SK-N-SH (cell line): ENCODE measurements at regions not wholly inside any gene's neighbourhood (a gene's known extent, or its start where the extent isn't known, plus 50 kb on each side); places are given as distances from the start of the nearest gene placed in this dataset.

Source experiments
- CTCF ChIA-PET: fragments of 300-600, 350-600 bp; formaldehyde crosslinking; extraction: SDS; loops from one replicate; lab custom pipeline; 2021; lab: Yijun Ruan, JAX
- POLR2A ChIA-PET: fragments of 350-600 bp; sonication (Branson Sonifier 250); formaldehyde crosslinking; extraction: SDS; loops from one replicate; lab custom pipeline; 2020; ENCODE audit warnings: antibody characterized with exemption, inconsistent platforms; lab: Yijun Ruan, JAX
- DNase-seq: peaks from one replicate; pipeline ENCODE4 v3.0.0; 2012
- H2AFZ ChIP-seq: fragments of 200-600 bp; sonication (generic); 2 replicates; pipeline ENCODE4 v1.8.1; 2016; ENCODE audit warnings: antibody characterized with exemption, mild to moderate bottlenecking, low read depth
- H3F3A ChIP-seq: fragments of 200-600 bp; sonication (generic); replicated peaks from 2 replicates; pipeline ENCODE3; 2016; ENCODE audit warnings: antibody characterized with exemption, mild to moderate bottlenecking; ENCODE audit not compliant: insufficient read depth
- H3K27ac ChIP-seq, 2 experiments: fragments of 200-500 bp in 1 of 2; fragments of 200-600 bp in 1 of 2; sonication (Bioruptor generic) in 1 of 2; sonication (generic), shearing (Covaris generic) in 1 of 2; 2 replicates each; pipeline versions ENCODE4 v1.5.1 to v1.6.1; 2014 to 2016; ENCODE audit warnings: low read depth in 2 of 2, inconsistent platforms in 1 of 2, low read length in 1 of 2, mild to moderate bottlenecking in 1 of 2, mixed read lengths in 1 of 2
- H3K27me3 ChIP-seq: fragments of 200-600 bp; sonication (generic), shearing (Covaris generic); 2 replicates; pipeline ENCODE4 v1.6.1; 2016; ENCODE audit warnings: mixed run types; ENCODE audit not compliant: insufficient read depth
- H3K36me3 ChIP-seq, 2 experiments: fragments of 200-500 bp in 1 of 2; fragments of 200-600 bp in 1 of 2; sonication (Bioruptor generic) in 1 of 2; sonication (generic) in 1 of 2; replicated peaks in 1 of 2; 2 replicates each; pipeline versions ENCODE3 to v1.5.1; 2014 to 2016; ENCODE audit warnings: low read length in 1 of 2, mild to moderate bottlenecking in 1 of 2; ENCODE audit not compliant: insufficient read depth in 2 of 2, control insufficient read depth in 1 of 2
- H3K4me1 ChIP-seq, 2 experiments: fragments of 200-500 bp in 1 of 2; fragments of 200-600 bp in 1 of 2; sonication (Bioruptor generic) in 1 of 2; sonication (generic), shearing (Covaris generic) in 1 of 2; 2 replicates each; pipeline versions ENCODE4 v1.5.1 to v1.6.1; 2014 to 2016; ENCODE audit warnings: low read depth in 1 of 2, low read length in 1 of 2, mixed run types in 1 of 2; ENCODE audit not compliant: insufficient read depth in 2 of 2, control insufficient read depth in 1 of 2
- H3K4me2 ChIP-seq: fragments of 200-600 bp; sonication (generic), shearing (Covaris generic); 2 replicates; pipeline ENCODE4 v1.6.1; 2017; ENCODE audit warnings: mixed run types
- H3K4me3 ChIP-seq, 2 experiments: fragments of 200-500 bp in 1 of 2; fragments of 200-600 bp in 1 of 2; sonication (Bioruptor generic) in 1 of 2; sonication (generic), shearing (Covaris generic) in 1 of 2; 2 replicates each; pipeline versions ENCODE4 v1.5.1 to v1.8.1; 2014 to 2016; ENCODE audit warnings: low read depth in 2 of 2, inconsistent platforms in 1 of 2, low read length in 1 of 2, mild to moderate bottlenecking in 1 of 2, mixed read lengths in 1 of 2, moderate library complexity in 1 of 2
- H3K79me2 ChIP-seq: fragments of 200-600 bp; sonication (generic); 2 replicates; pipeline ENCODE4 v1.8.1; 2017; ENCODE audit warnings: mild to moderate bottlenecking; ENCODE audit not compliant: insufficient read depth
- H3K9ac ChIP-seq: fragments of 200-600 bp; sonication (generic); 2 replicates; pipeline ENCODE4 v1.6.1; 2017; ENCODE audit warnings: mixed run types
- H3K9me2 ChIP-seq: fragments of 200-600 bp; sonication (generic); 2 replicates; pipeline ENCODE4 v1.6.1; 2017; ENCODE audit warnings: mixed run types
- H3K9me3 ChIP-seq: fragments of 200-600 bp; sonication (generic); 2 replicates; pipeline ENCODE4 v1.6.1; 2017; ENCODE audit warnings: mixed run types, mild to moderate bottlenecking, moderate library complexity
- H4K20me1 ChIP-seq: fragments of 200-600 bp; sonication (generic); 2 replicates; pipeline ENCODE4 v1.6.1; 2017; ENCODE audit warnings: mild to moderate bottlenecking, mixed run types; ENCODE audit not compliant: insufficient read depth
- EP300 ChIP-seq, 2 experiments: IDR thresholded peaks; 2 replicates each; pipeline versions ENCODE4 v1.4.0 to v1.6.1; 2012; ENCODE audit warnings: borderline replicate concordance in 1 of 2, low read depth in 1 of 2, low read length in 1 of 2
- GABPA ChIP-seq: IDR thresholded peaks from 2 replicates; pipeline ENCODE4 v1.4.0; 2012; ENCODE audit warnings: low read depth, mild to moderate bottlenecking
- GATA2 ChIP-seq: sonication (generic); formaldehyde crosslinking; IDR thresholded peaks from 2 replicates; pipeline ENCODE4 v1.5.0; 2020; ENCODE audit warnings: mild to moderate bottlenecking, missing genetic modification reagents
- MXI1 ChIP-seq: IDR thresholded peaks from 2 replicates; pipeline ENCODE4 v1.6.1; 2012; ENCODE audit warnings: mild to moderate bottlenecking, low read depth, low read length, improper control_type of control experiment
- RCOR1 ChIP-seq: fragments of 150-350 bp; IDR thresholded peaks from 2 replicates; pipeline ENCODE4 v1.6.1; 2017; ENCODE audit warnings: antibody characterized with exemption, low read length
- RFX5 ChIP-seq: IDR thresholded peaks from 2 replicates; pipeline ENCODE4 v1.6.1; 2012; ENCODE audit warnings: mild to moderate bottlenecking, improper control_type of control experiment, low read length
- RXRA ChIP-seq: IDR thresholded peaks from 2 replicates; pipeline ENCODE4 v1.4.0; 2012; ENCODE audit warnings: low read depth, mild to moderate bottlenecking, borderline replicate concordance
- SIN3A ChIP-seq: IDR thresholded peaks from 2 replicates; pipeline ENCODE4 v1.6.1; 2012; ENCODE audit warnings: low read depth, mild to moderate bottlenecking, low read length, moderate library complexity, borderline replicate concordance
- TCF12 ChIP-seq: IDR thresholded peaks from 2 replicates; pipeline ENCODE4 v1.4.0; 2012
- YY1 ChIP-seq: IDR thresholded peaks from 2 replicates; pipeline ENCODE4 v1.4.0; 2012; ENCODE audit warnings: low read depth, mild to moderate bottlenecking
- WGBS: methylation state at CpG from one replicate; pipeline ENCODE4 v1.1.6; 2017; ENCODE audit warnings: low lambda C conversion rate; 5-methylcytosine and 5-hydroxymethylcytosine counted together
- TF ChIP-seq, protein P1 (sequence below): fragments of 200-600 bp; sonication (generic); IDR thresholded peaks from 2 replicates; pipeline ENCODE4 v1.6.1; 2017; ENCODE audit warnings: antibody characterized with exemption, mild to moderate bottlenecking, moderate library complexity
- TF ChIP-seq, protein P2 (sequence below): fragments of 150-350 bp; IDR thresholded peaks from 2 replicates; pipeline ENCODE4 v1.6.1; 2016; ENCODE audit warnings: mild to moderate bottlenecking, low read depth, low read length
- TF ChIP-seq, protein P3 (sequence below): IDR thresholded peaks from 2 replicates; pipeline ENCODE4 v1.4.0; 2012; ENCODE audit warnings: low read depth

- H3K36me3 ChIP-seq: no peaks in the 10 kb centered on the region
- CTCF ChIA-PET: no interaction called here
- no peak overlapping the region for H3K27ac ChIP-seq
- POLR2A ChIA-PET: no interaction called here
- H3K9ac ChIP-seq: no peak overlapping the region
- no peak for DNase-seq
- no peaks in the 10 kb centered on the region for H3F3A ChIP-seq
- no peaks in the 10 kb centered on the region for H3K9me3 ChIP-seq
- no peaks in the 10 kb centered on the region for H3K9me2 ChIP-seq
- H3K4me3 ChIP-seq: no peak overlapping the region
- no peaks in the 10 kb centered on the region for H3K27me3 ChIP-seq
- no peak overlapping the region for H2AFZ ChIP-seq
- no peaks in the 10 kb centered on the region for H4K20me1 ChIP-seq
- no peaks in the 10 kb centered on the region for H3K79me2 ChIP-seq
- no peak overlapping the region for H3K4me2 ChIP-seq
- WGBS: 78% methylated on average over 3 of the region's 3 CpGs
- no peaks in the 10 kb centered on the region for H3K4me1 ChIP-seq
- TF ChIP-seq, protein P1, sequence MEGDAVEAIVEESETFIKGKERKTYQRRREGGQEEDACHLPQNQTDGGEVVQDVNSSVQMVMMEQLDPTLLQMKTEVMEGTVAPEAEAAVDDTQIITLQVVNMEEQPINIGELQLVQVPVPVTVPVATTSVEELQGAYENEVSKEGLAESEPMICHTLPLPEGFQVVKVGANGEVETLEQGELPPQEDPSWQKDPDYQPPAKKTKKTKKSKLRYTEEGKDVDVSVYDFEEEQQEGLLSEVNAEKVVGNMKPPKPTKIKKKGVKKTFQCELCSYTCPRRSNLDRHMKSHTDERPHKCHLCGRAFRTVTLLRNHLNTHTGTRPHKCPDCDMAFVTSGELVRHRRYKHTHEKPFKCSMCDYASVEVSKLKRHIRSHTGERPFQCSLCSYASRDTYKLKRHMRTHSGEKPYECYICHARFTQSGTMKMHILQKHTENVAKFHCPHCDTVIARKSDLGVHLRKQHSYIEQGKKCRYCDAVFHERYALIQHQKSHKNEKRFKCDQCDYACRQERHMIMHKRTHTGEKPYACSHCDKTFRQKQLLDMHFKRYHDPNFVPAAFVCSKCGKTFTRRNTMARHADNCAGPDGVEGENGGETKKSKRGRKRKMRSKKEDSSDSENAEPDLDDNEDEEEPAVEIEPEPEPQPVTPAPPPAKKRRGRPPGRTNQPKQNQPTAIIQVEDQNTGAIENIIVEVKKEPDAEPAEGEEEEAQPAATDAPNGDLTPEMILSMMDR: no peak
Measured at GRCh38 chr12:105569886-105570285, 239.4 kb downstream of the C12orf75 start.

DNA sequence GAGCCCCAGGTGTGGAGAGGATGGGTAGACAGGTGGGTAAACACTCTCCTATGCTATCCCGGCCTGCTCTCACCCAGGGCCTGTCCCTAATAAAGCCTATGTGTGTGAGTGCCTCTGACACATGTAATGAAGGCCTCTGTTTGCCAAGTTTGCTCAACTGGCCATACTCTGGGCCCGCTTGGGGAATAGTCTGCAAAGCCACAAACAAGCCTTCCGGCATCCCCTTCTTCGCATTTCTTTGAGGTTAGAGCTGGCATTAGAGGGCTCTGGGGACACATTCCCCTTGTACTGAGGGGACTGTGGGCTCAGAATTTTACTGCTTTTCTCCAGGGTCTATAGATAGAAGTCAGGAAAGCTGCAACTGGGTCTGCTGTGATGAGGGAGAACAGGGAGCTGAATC, 240.5 kb downstream of the C12orf75 start:
- no peak overlapping the region for H3K27ac ChIP-seq
- no peaks in the 10 kb centered on the region for H3K36me3 ChIP-seq
- no peak for TF ChIP-seq EP300 (IDR thresholded peaks at IDR 0.05; ENCODE audit: borderline replicate concordance in 1 of 2, low read depth in 1 of 2, low read length in 1 of 2)
- no peak for TF ChIP-seq YY1
- TF ChIP-seq GABPA: no peak
- no peak for TF ChIP-seq RFX5
- TF ChIP-seq, protein P1: no peak
- TF ChIP-seq TCF12: no peak
- no peak for TF ChIP-seq GATA2 (CRISPR knock-in tag)
- TF ChIP-seq, protein P2, sequence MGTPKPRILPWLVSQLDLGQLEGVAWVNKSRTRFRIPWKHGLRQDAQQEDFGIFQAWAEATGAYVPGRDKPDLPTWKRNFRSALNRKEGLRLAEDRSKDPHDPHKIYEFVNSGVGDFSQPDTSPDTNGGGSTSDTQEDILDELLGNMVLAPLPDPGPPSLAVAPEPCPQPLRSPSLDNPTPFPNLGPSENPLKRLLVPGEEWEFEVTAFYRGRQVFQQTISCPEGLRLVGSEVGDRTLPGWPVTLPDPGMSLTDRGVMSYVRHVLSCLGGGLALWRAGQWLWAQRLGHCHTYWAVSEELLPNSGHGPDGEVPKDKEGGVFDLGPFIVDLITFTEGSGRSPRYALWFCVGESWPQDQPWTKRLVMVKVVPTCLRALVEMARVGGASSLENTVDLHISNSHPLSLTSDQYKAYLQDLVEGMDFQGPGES: no peak
- no peak for TF ChIP-seq RCOR1
- no peak for TF ChIP-seq RXRA
- TF ChIP-seq, protein P3, sequence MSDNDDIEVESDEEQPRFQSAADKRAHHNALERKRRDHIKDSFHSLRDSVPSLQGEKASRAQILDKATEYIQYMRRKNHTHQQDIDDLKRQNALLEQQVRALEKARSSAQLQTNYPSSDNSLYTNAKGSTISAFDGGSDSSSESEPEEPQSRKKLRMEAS: no peak
- no peak for TF ChIP-seq SIN3A
- TF ChIP-seq MXI1: no peak
- WGBS: 83% methylated on average over 4 of the region's 4 CpGs
- DNase-seq: no peak
- POLR2A ChIA-PET: no interaction called here
- CTCF ChIA-PET: interaction anchor here (1.2 kb wide), 1 partner anchor 9 kb away, joined by 3 read pairs; no protein-coding TSS in a partner anchor
- H3F3A ChIP-seq: no peaks in the 10 kb centered on the region
- no peaks in the 10 kb centered on the region for H3K27me3 ChIP-seq
- no peaks in the 10 kb centered on the region for H3K79me2 ChIP-seq
- H3K9me3 ChIP-seq: no peaks in the 10 kb centered on the region
- no peaks in the 10 kb centered on the region for H3K4me1 ChIP-seq
- no peaks in the 10 kb centered on the region for H3K9me2 ChIP-seq
- no peaks in the 10 kb centered on the region for H4K20me1 ChIP-seq
- H3K9ac ChIP-seq: no peak overlapping the region
- no peak overlapping the region for H3K4me3 ChIP-seq
- H3K4me2 ChIP-seq: no peak overlapping the region
- H2AFZ ChIP-seq: no peak overlapping the region
